Testis (tissue), 2 donors: ENCODE measurements at regions not wholly inside any gene's neighbourhood (a gene's known extent, or its start where the extent isn't known, plus 50 kb on each side); places are given as distances from the start of the nearest gene placed in this dataset.

ENCODE experiments used
- CTCF ChIP-seq, 3 experiments: fragments of 450-650 bp in 2 of 3; fragments of 200-600 bp in 1 of 3; sonication (generic) in 1 of 3; IDR thresholded peaks; one replicate each; pipeline ENCODE4 v1.5.1; 2016 to 2019; ENCODE audit warnings: antibody characterized with exemption in 3 of 3, mild to moderate bottlenecking in 2 of 3, moderate library complexity in 1 of 3
- POLR2A ChIP-seq: fragments of 450-650 bp; IDR thresholded peaks from one replicate; pipeline ENCODE4 v1.6.1; 2017; ENCODE audit warnings: antibody characterized with exemption, mild to moderate bottlenecking, moderate library complexity

DNA sequence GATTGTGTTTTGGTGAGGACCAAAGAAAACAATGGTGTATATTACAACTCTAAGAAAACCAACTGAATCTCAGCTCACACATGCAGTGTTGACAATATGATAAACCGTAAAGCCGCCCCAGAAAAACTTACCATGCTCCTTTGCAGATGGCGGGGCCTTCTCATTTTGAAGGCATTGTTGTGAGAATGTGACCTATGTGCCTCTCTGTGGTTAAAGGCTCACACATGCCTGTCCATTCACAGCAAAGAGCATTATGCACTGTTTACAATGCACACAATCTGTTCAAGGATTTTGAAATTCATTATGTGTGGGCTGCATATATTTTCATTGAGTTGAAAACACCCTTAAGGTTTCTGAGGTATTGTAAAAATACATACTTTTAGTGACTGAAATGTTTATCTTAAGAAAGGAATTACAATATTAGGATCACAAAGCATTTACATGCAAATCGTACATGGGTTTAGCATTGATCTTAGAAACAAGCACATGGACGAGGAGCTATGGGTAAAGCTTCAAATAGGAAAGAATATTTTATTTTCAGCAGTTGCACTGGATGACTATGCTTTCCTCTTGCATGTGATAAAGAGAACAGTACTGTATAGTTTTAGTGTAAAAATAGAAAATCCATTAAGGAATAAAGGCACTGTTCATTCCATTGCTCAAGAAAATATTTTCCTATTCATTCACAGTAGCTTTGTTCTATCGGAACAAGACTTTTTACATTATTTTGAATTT is 334.3 kb downstream of the ARL4A start:
- TF ChIP-seq POLR2A (no peak), CTCF (IDR thresholded peaks at IDR 0.05) (no peak)
